Neural progenitor cell (in vitro differentiated cells): ENCODE measurements at regions not wholly inside any gene's neighbourhood (a gene's known extent, or its start where the extent isn't known, plus 50 kb on each side); places are given as distances from the start of the nearest gene placed in this dataset.

Experiments used
- EZH2 ChIP-seq: fragments of 200-600 bp; sonication (generic); IDR thresholded peaks from 2 replicates; pipeline ENCODE4 v1.6.1; 2017; ENCODE audit warnings: antibody characterized with exemption, mild to moderate bottlenecking, moderate library complexity
- EZH2phosphoT487 ChIP-seq: fragments of 200-600 bp; sonication (generic); IDR thresholded peaks from 2 replicates; pipeline ENCODE4 v1.6.1; 2017; ENCODE audit warnings: antibody characterized with exemption
- TF ChIP-seq, protein P1 (sequence below): fragments of 200-600 bp; sonication (generic); IDR thresholded peaks from 2 replicates; pipeline ENCODE4 v1.5.1; 2017; ENCODE audit warnings: antibody characterized with exemption, mild to moderate bottlenecking

DNA sequence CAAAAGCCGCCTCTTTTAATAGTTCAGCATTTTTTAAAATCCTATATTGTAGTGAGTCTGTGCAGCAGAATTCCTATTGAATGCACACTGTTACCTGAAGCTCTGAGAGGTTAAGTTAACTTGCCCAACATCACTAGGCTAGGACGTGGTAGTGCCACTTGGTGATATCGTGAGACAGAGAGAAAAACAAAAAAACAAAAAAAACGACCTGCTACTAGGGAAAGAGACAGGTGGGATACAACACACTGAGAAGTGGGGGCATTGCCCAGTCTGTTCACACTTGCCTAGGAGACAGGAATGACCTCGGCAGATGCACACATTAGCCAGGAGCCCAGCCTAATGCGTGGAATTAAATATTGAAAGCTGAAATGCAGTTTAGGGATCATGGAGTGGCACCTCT is 129.7 kb upstream of the CCND2 start:
- TF ChIP-seq, protein P1, sequence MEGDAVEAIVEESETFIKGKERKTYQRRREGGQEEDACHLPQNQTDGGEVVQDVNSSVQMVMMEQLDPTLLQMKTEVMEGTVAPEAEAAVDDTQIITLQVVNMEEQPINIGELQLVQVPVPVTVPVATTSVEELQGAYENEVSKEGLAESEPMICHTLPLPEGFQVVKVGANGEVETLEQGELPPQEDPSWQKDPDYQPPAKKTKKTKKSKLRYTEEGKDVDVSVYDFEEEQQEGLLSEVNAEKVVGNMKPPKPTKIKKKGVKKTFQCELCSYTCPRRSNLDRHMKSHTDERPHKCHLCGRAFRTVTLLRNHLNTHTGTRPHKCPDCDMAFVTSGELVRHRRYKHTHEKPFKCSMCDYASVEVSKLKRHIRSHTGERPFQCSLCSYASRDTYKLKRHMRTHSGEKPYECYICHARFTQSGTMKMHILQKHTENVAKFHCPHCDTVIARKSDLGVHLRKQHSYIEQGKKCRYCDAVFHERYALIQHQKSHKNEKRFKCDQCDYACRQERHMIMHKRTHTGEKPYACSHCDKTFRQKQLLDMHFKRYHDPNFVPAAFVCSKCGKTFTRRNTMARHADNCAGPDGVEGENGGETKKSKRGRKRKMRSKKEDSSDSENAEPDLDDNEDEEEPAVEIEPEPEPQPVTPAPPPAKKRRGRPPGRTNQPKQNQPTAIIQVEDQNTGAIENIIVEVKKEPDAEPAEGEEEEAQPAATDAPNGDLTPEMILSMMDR: no peak
- TF ChIP-seq EZH2 (no peak), EZH2phosphoT487 (no peak)
